Tibial nerve (tissue), 4 donors: ENCODE measurements at regions not wholly inside any gene's neighbourhood (a gene's known extent, or its start where the extent isn't known, plus 50 kb on each side); places are given as distances from the start of the nearest gene placed in this dataset.

ENCODE experiments used
- DNase-seq, 2 donors: peaks; one replicate each; pipeline ENCODE4 v3.0.0-alpha.2; 2019; ENCODE audit warnings: low spot score in 2 of 2
- H3K27ac ChIP-seq, 4 donors: fragments of 200-600 bp; sonication (generic) in 3 of 4; one replicate each; pipeline ENCODE4 v1.5.1; 2017 to 2019; ENCODE audit warnings: mild to moderate bottlenecking in 1 of 4
- H3K27me3 ChIP-seq, 2 donors: fragments of 200-600 bp; sonication (generic) in 1 of 2; one replicate each; pipeline versions ENCODE4 v1.5.1 to v1.6.0; 2017 to 2019
- H3K36me3 ChIP-seq, 3 donors: fragments of 200-600 bp; sonication (generic); one replicate each; pipeline ENCODE4 v1.5.1; 2018 to 2019
- H3K4me1 ChIP-seq, 4 donors: fragments of 200-600 bp; sonication (generic) in 3 of 4; one replicate each; pipeline ENCODE4 v1.5.1; 2017 to 2019
- H3K4me3 ChIP-seq, 4 donors: fragments of 200-600 bp; sonication (generic) in 3 of 4; one replicate each; pipeline ENCODE4 v1.5.1; 2017 to 2019; ENCODE audit warnings: mild to moderate bottlenecking in 1 of 4, moderate library complexity in 1 of 4
- H3K9me3 ChIP-seq, 4 donors: fragments of 200-600 bp; sonication (generic) in 3 of 4; one replicate each; pipeline ENCODE4 v1.5.1; 2017 to 2019
- EP300 ChIP-seq, 2 donors: sonication (generic); formaldehyde crosslinking; IDR thresholded peaks; one replicate each; pipeline ENCODE4 v1.6.1; 2017; ENCODE audit warnings: antibody characterized with exemption in 2 of 2, mild to moderate bottlenecking in 1 of 2
- POLR2A ChIP-seq, 2 donors: fragments of 450-650 bp; IDR thresholded peaks; one replicate each; pipeline ENCODE4 v1.6.1; 2017; ENCODE audit warnings: antibody characterized with exemption in 2 of 2, mild to moderate bottlenecking in 2 of 2, moderate library complexity in 2 of 2
- WGBS, 2 donors: methylation state at CpG; one replicate each; pipeline ENCODE4 v1.1.5; 2018; 5-methylcytosine and 5-hydroxymethylcytosine counted together
- TF ChIP-seq, protein P1 (sequence below), 5 experiments: fragments of 200-600 bp in 3 of 5; fragments of 450-650 bp in 2 of 5; sonication (generic) in 3 of 5; IDR thresholded peaks; one replicate each; pipeline ENCODE4 v1.5.1; 2016 to 2019; ENCODE audit warnings: antibody characterized with exemption in 5 of 5, mild to moderate bottlenecking in 3 of 5, moderate library complexity in 2 of 5

DNA sequence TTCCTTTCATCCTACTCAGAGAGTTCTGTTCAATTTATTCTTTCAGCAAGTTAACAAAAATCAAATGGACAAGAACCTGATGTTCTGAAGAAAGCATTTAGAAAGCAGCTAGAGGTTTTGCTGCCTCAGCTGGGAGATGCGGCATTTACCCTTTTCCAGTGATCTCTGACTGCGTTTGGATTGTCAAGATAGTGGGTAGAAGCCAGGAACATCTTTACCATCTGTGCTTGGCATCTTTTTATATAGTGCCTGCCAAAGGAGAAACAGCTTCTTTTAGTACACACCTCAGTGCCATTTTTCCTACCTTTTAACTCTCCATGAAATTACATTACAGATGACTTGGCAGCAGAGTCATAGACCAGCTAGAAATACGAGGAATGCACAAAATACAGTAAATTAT is 680.8 kb downstream of the SLITRK1 start:
- TF ChIP-seq POLR2A (IDR thresholded peaks at IDR 0.05) (no peak), EP300 (IDR thresholded peaks at IDR 0.05) (no peak)
- TF ChIP-seq, protein P1, sequence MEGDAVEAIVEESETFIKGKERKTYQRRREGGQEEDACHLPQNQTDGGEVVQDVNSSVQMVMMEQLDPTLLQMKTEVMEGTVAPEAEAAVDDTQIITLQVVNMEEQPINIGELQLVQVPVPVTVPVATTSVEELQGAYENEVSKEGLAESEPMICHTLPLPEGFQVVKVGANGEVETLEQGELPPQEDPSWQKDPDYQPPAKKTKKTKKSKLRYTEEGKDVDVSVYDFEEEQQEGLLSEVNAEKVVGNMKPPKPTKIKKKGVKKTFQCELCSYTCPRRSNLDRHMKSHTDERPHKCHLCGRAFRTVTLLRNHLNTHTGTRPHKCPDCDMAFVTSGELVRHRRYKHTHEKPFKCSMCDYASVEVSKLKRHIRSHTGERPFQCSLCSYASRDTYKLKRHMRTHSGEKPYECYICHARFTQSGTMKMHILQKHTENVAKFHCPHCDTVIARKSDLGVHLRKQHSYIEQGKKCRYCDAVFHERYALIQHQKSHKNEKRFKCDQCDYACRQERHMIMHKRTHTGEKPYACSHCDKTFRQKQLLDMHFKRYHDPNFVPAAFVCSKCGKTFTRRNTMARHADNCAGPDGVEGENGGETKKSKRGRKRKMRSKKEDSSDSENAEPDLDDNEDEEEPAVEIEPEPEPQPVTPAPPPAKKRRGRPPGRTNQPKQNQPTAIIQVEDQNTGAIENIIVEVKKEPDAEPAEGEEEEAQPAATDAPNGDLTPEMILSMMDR (IDR thresholded peaks at IDR 0.05) = no peak
- Histone ChIP-seq H3K9me3 (no peaks in the 10 kb centered on the region), H3K36me3 (no peaks in the 10 kb centered on the region), H3K4me1 (no peaks in the 10 kb centered on the region), H3K27ac (no peak overlapping the region), H3K4me3 (no peak overlapping the region), H3K27me3 (no peaks in the 10 kb centered on the region)
- WGBS, 2 donors = 73 to 80% methylated on average over 3 of the region's 3 CpGs
- no peak for DNase-seq

DNA sequence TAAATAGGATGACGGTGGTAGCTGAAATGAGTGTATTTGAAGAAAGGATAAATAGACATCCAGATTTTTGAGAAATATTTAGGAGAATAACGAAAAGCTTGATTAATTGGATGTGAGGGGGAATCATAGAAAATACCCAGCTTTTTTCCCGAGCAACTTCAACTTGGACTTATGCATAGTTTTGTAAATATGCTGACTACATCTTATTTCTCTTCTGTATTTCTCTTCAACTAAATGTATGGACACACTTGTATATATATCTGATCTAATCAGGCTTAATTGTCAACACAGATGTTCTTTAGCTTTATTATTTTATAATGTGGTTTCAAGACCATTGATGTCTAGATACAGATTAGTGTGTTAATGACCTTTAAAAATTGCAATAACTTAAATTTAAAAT is 685.0 kb downstream of the SLITRK1 start:
- no peak overlapping the region for H3K27ac ChIP-seq
- TF ChIP-seq, protein P1 (IDR thresholded peaks at IDR 0.05) = no peak
- TF ChIP-seq EP300 (IDR thresholded peaks at IDR 0.05) (no peak), POLR2A (IDR thresholded peaks at IDR 0.05) (no peak)
- no peak for DNase-seq
- no peaks in the 10 kb centered on the region for H3K27me3 ChIP-seq
- H3K4me3 ChIP-seq = no peak overlapping the region
- no peaks in the 10 kb centered on the region for H3K36me3 ChIP-seq
- no peaks in the 10 kb centered on the region for H3K9me3 ChIP-seq
- WGBS, 2 donors = 80 to 86% methylated on average over 3 of the region's 3 CpGs
- no peaks in the 10 kb centered on the region for H3K4me1 ChIP-seq

DNA sequence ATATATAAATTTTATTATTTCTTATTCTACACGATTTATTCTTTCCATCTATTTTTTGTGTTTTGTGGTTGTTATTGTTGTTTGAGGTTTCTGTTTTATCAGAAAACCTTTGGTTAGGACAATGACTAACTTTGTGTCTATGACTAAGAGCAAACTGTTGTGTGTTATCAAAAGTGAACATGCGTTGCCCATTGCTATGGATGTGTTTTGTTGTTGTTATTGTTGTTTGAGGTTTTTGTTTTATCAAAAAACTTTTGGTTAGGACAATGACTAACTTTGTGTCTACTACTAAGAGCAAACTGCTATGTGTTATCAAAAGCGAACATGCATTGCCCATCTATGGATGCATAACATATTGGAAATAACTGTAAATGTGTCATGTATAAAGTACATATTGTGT is 692.3 kb downstream of the SLITRK1 start:
- Histone ChIP-seq H3K9me3 (peaks cover 0 to 5% (median 0%) of the 10 kb centered on the region in 4 donors), H3K36me3 (no peaks in the 10 kb centered on the region), H3K27ac (no peak overlapping the region), H3K4me1 (no peaks in the 10 kb centered on the region), H3K27me3 (no peaks in the 10 kb centered on the region), H3K4me3 (no peak overlapping the region)
- WGBS, 2 donors = 75 to 84% methylated on average over 3 of the region's 3 CpGs
- DNase-seq = no peak
- TF ChIP-seq, protein P1 (IDR thresholded peaks at IDR 0.05) = no peak
- TF ChIP-seq EP300 (IDR thresholded peaks at IDR 0.05) (no peak), POLR2A (IDR thresholded peaks at IDR 0.05) (no peak)

DNA sequence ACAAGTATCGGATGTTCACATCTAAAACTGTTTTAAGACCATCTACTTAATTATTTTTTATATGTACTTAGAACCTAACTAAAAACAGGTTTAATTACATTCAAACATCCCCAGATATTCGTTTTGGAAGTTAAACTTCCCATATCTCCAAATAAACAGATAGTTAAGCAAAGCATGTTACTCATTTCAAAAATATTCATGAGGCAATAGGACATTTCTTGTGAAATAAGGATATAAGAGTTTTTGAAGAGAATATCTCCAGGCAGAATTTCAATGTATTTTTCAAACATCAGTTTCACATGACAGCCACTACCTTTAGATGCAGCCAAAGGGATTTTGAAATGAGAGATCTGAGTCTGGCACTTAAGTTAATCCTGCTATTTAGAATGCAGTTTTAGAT is 697.5 kb downstream of the SLITRK1 start:
- TF ChIP-seq, protein P1 (IDR thresholded peaks at IDR 0.05) = no peak
- TF ChIP-seq EP300 (IDR thresholded peaks at IDR 0.05) = no peak
- TF ChIP-seq POLR2A (IDR thresholded peaks at IDR 0.05) = no peak
- 67 to 74% methylated on average over 2 of the region's 2 CpGs for WGBS, 2 donors

DNA sequence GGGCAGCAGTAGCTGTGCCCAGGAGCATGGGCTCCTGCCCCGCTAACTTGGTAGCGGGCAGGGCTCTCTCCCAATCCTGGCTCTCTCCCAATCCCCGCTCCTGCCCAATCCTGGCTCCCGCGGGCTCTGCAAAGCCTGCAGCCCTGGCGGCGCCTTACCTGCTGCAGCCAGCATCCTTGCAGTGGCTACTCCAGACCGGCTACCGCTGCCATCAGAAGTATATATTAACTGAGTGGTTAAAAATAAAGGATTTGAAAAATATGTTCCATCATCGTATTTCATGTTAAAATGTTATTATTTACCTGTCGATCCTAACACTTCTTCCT is 698.2 kb downstream of the SLITRK1 start:
- Histone ChIP-seq H3K4me1 (no peaks in the 10 kb centered on the region), H3K36me3 (no peaks in the 10 kb centered on the region), H3K4me3 (no peak overlapping the region), H3K27me3 (no peaks in the 10 kb centered on the region), H3K27ac (no peak overlapping the region), H3K9me3 (peaks cover 0 to 9% (median 0%) of the 10 kb centered on the region in 4 donors)
- WGBS, 2 donors = 96 to 98% methylated on average over 11 of the region's 11 CpGs
- TF ChIP-seq, protein P1 (IDR thresholded peaks at IDR 0.05) = no peak
- TF ChIP-seq EP300 (IDR thresholded peaks at IDR 0.05) (no peak), POLR2A (IDR thresholded peaks at IDR 0.05) (no peak)
- no peak for DNase-seq

More for the DNA sequence above, 697.5 kb downstream of the SLITRK1 start:
- no peak for DNase-seq
- Histone ChIP-seq H3K4me3 (no peak overlapping the region), H3K36me3 (no peaks in the 10 kb centered on the region), H3K9me3 (peaks cover 0 to 9% (median 0%) of the 10 kb centered on the region in 4 donors), H3K27me3 (no peaks in the 10 kb centered on the region), H3K27ac (no peak overlapping the region), H3K4me1 (no peaks in the 10 kb centered on the region)
